ENCODE measurements at regions not wholly inside any gene's neighbourhood (a gene's known extent, or its start where the extent isn't known, plus 50 kb on each side); places are given as distances from the start of the nearest gene placed in this dataset.

DNA sequence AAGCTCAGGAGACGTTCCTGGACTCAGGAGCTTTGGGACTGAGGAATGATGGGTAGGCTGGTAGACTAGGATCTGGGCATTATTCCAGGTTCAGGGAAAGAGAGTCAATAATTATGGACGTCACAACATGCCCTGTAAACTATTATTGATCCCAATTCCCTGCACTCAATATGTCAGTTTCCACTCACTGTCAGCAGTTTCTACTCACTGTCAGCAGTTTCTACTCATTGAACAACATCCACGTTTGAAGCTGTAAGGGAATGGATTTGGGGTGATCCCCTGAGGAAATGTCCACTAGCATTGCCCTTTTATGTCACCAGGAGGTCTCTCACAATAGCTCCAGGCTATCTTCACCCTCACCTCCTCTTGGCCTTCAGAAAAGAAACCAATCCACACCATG lies 1268.6 kb downstream of the TYW1 start:
- TF ChIP-seq POLR2AphosphoS5 (IDR thresholded peaks at IDR 0.05; ENCODE audit: low read depth, low read length) = no peak
- TF ChIP-seq SIN3A (IDR thresholded peaks at IDR 0.05; ENCODE audit: borderline replicate concordance, insufficient read depth, low read length) = no peak
- no peak for TF ChIP-seq TAF1 (IDR thresholded peaks at IDR 0.05; ENCODE audit: borderline replicate concordance, insufficient read depth, low read length)
- TF ChIP-seq, protein P1, sequence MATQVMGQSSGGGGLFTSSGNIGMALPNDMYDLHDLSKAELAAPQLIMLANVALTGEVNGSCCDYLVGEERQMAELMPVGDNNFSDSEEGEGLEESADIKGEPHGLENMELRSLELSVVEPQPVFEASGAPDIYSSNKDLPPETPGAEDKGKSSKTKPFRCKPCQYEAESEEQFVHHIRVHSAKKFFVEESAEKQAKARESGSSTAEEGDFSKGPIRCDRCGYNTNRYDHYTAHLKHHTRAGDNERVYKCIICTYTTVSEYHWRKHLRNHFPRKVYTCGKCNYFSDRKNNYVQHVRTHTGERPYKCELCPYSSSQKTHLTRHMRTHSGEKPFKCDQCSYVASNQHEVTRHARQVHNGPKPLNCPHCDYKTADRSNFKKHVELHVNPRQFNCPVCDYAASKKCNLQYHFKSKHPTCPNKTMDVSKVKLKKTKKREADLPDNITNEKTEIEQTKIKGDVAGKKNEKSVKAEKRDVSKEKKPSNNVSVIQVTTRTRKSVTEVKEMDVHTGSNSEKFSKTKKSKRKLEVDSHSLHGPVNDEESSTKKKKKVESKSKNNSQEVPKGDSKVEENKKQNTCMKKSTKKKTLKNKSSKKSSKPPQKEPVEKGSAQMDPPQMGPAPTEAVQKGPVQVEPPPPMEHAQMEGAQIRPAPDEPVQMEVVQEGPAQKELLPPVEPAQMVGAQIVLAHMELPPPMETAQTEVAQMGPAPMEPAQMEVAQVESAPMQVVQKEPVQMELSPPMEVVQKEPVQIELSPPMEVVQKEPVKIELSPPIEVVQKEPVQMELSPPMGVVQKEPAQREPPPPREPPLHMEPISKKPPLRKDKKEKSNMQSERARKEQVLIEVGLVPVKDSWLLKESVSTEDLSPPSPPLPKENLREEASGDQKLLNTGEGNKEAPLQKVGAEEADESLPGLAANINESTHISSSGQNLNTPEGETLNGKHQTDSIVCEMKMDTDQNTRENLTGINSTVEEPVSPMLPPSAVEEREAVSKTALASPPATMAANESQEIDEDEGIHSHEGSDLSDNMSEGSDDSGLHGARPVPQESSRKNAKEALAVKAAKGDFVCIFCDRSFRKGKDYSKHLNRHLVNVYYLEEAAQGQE (IDR thresholded peaks at IDR 0.05; ENCODE audit: insufficient read depth in 1 of 2, low read depth in 2 of 2, low read length in 2 of 2) = no peak

Measured in PFSK-1 (cell line).